IMR-90 (cell line): ENCODE measurements at regions not wholly inside any gene's neighbourhood (a gene's known extent, or its start where the extent isn't known, plus 50 kb on each side); places are given as distances from the start of the nearest gene placed in this dataset.

Experiments used
- ATAC-seq: fragments of 200-7000 bp; cut with Tn5 transposase; 2 replicates; pipeline ENCODE4 v1.9.1; 2020; ENCODE audit warnings: low read depth, mild to moderate bottlenecking, moderate library complexity
- BruUV-seq: library from RNA; stranded (reverse); fragments of 400-500 nt; replicated peaks from 2 replicates; lab custom pipeline; 2021; lab: Mats Ljungman, UMichigan
- CTCF ChIA-PET: fragments of 300-600 bp; formaldehyde crosslinking; extraction: SDS; loops from one replicate; lab custom pipeline; 2021; ENCODE audit warnings: antibody characterized with exemption; lab: Yijun Ruan, JAX
- POLR2A ChIA-PET: fragments of 300-600 bp; sonication (Branson Sonifier 250); formaldehyde crosslinking; loops from one replicate; lab custom pipeline; 2022; ENCODE audit warnings: antibody characterized with exemption; ENCODE audit not compliant: unreplicated experiment; lab: Charles Lee
- DNase-seq: peaks from one replicate; pipeline ENCODE4 v3.0.0; 2013
- H2AFZ ChIP-seq: replicated peaks from 2 replicates; pipeline ENCODE3; 2013; ENCODE audit warnings: low read length, mild to moderate bottlenecking; ENCODE audit not compliant: poor library complexity
- H2AK5ac ChIP-seq: 2 replicates; pipeline ENCODE4 v1.6.1; 2013; ENCODE audit warnings: low read depth, low read length, inconsistent platforms
- H2AK9ac ChIP-seq: replicated peaks from 2 replicates; pipeline ENCODE3; 2013; ENCODE audit warnings: mild to moderate bottlenecking, low read depth, low read length, moderate library complexity; ENCODE audit not compliant: poor library complexity
- H2BK120ac ChIP-seq: 2 replicates; pipeline ENCODE4 v1.6.1; 2013; ENCODE audit warnings: low read depth, low read length, inconsistent platforms
- H2BK15ac ChIP-seq: 3 replicates; pipeline ENCODE4 v1.6.1; 2013; ENCODE audit warnings: low read depth, low read length, inconsistent platforms
- H2BK20ac ChIP-seq: 2 replicates; pipeline ENCODE4 v1.6.1; 2013; ENCODE audit warnings: low read depth, mild to moderate bottlenecking, inconsistent platforms, low read length, moderate library complexity
- H2BK5ac ChIP-seq: 2 replicates; pipeline ENCODE4 v1.6.1; 2013; ENCODE audit warnings: mild to moderate bottlenecking, low read depth, low read length, inconsistent platforms; ENCODE audit not compliant: poor library complexity, severe bottlenecking
- H3K14ac ChIP-seq: replicated peaks from 2 replicates; pipeline ENCODE4 v1.6.1; 2013; ENCODE audit warnings: low read depth, low read length, inconsistent platforms
- H3K18ac ChIP-seq: 2 replicates; pipeline ENCODE4 v1.6.1; 2013; ENCODE audit warnings: low read depth, low read length, control low read depth
- H3K23ac ChIP-seq: 2 replicates; pipeline ENCODE4 v1.6.1; 2013; ENCODE audit warnings: low read depth, low read length, inconsistent platforms
- H3K27ac ChIP-seq: 2 replicates; pipeline ENCODE4 v1.5.1; 2013; ENCODE audit warnings: mild to moderate bottlenecking, control low read depth, low read length; ENCODE audit not compliant: insufficient read depth
- H3K27me3 ChIP-seq: 2 replicates; pipeline ENCODE4 v1.6.1; 2013; ENCODE audit warnings: low read length; ENCODE audit not compliant: control insufficient read depth, insufficient read depth
- H3K36me3 ChIP-seq: 2 replicates; pipeline ENCODE4 v1.6.1; 2013; ENCODE audit warnings: low read length, mixed read lengths; ENCODE audit not compliant: control insufficient read depth, insufficient read depth
- H3K4ac ChIP-seq: 2 replicates; pipeline ENCODE4 v1.6.1; 2013; ENCODE audit warnings: low read depth, low read length, inconsistent platforms
- H3K4me1 ChIP-seq: 2 replicates; pipeline ENCODE4 v1.6.1; 2013; ENCODE audit warnings: low read length, mixed read lengths; ENCODE audit not compliant: control insufficient read depth, insufficient read depth
- H3K4me2 ChIP-seq: 2 replicates; pipeline ENCODE4 v1.6.1; 2013; ENCODE audit warnings: low read depth, mild to moderate bottlenecking, control low read depth, low read length, moderate library complexity
- H3K4me3 ChIP-seq: 2 replicates; pipeline ENCODE4 v1.5.1; 2013; ENCODE audit warnings: low read depth, mild to moderate bottlenecking, control low read depth, low read length, moderate library complexity; ENCODE audit not compliant: insufficient read depth
- H3K56ac ChIP-seq: 2 replicates; pipeline ENCODE4 v1.6.1; 2013; ENCODE audit warnings: low read length, inconsistent platforms; ENCODE audit not compliant: insufficient read depth; ENCODE audit errors: extremely low read depth
- H3K79me1 ChIP-seq, 2 experiments: 2 replicates each; pipeline ENCODE4 v1.6.1; 2013; ENCODE audit warnings: low read length in 2 of 2, inconsistent platforms in 1 of 2, low read depth in 1 of 2
- H3K9ac ChIP-seq: 2 replicates; pipeline ENCODE4 v1.6.1; 2013; ENCODE audit warnings: low read depth, low read length, control low read depth
- H3K9me1 ChIP-seq: 2 replicates; pipeline ENCODE4 v1.6.1; 2013; ENCODE audit warnings: low read length, inconsistent platforms; ENCODE audit not compliant: insufficient read depth
- H3K9me3 ChIP-seq: 2 replicates; pipeline ENCODE4 v1.6.1; 2013; ENCODE audit warnings: low read length; ENCODE audit not compliant: control insufficient read depth, insufficient read depth
- H4K20me1 ChIP-seq: 2 replicates; pipeline ENCODE4 v1.6.1; 2013; ENCODE audit warnings: low read length, inconsistent platforms; ENCODE audit not compliant: insufficient read depth
- H4K5ac ChIP-seq: 2 replicates; pipeline ENCODE4 v1.6.1; 2013; ENCODE audit warnings: mild to moderate bottlenecking, low read depth, low read length, control low read depth
- H4K8ac ChIP-seq, 2 experiments: 2 replicates each; pipeline ENCODE4 v1.6.1; 2013; ENCODE audit warnings: low read depth in 2 of 2, low read length in 2 of 2, control low read depth in 1 of 2, inconsistent platforms in 1 of 2
- H4K91ac ChIP-seq: 2 replicates; pipeline ENCODE4 v1.6.1; 2013; ENCODE audit warnings: low read depth, low read length, inconsistent platforms; ENCODE audit not compliant: insufficient read depth
- CHD1 ChIP-seq: IDR thresholded peaks from 2 replicates; pipeline ENCODE4 v1.6.1; 2012; ENCODE audit warnings: low read depth, low read length, improper control_type of control experiment
- MAFK ChIP-seq: IDR thresholded peaks from 2 replicates; pipeline ENCODE4 v1.6.1; 2012; ENCODE audit warnings: low read depth, low read length, improper control_type of control experiment
- POLR2A ChIP-seq: IDR thresholded peaks from 2 replicates; pipeline ENCODE4 v1.6.1; 2012; ENCODE audit warnings: mild to moderate bottlenecking, low read depth, low read length
- RAD21 ChIP-seq: IDR thresholded peaks from 2 replicates; pipeline ENCODE4 v1.6.1; 2012; ENCODE audit warnings: low read length, improper control_type of control experiment
- WGBS, 2 experiments: methylation state at CpG; one replicate each; pipeline versions ENCODE4 v1.1.5 to v1.1.7; 2013; ENCODE audit warnings: missing lambda C conversion rate in 2 of 2; ENCODE audit not compliant: insufficient read length in 1 of 2; ENCODE audit errors: extremely low coverage in 2 of 2; 5-methylcytosine and 5-hydroxymethylcytosine counted together
- dilution Hi-C: fragments of 300-500 bp; cut with HindIII; formaldehyde crosslinking; loops from one replicate; pipeline ENCODE4 v1.14.3; 2018; ENCODE audit warnings: low sequenced_read_pairs; ENCODE audit not compliant: unreplicated experiment
- in situ Hi-C: fragments of 300-500 bp; cut with MboI; formaldehyde crosslinking; loops from 3 replicates; pipeline ENCODE4 v1.14.3; 2019; ENCODE audit warnings: low sequenced_read_pairs, inconsistent platforms, mixed read lengths
- intact Hi-C: fragments of 100-400 bp; cut with micrococcal nuclease; formaldehyde crosslinking; loops from 2 replicates; pipeline ENCODE4 v1.10.0; 2022

DNA sequence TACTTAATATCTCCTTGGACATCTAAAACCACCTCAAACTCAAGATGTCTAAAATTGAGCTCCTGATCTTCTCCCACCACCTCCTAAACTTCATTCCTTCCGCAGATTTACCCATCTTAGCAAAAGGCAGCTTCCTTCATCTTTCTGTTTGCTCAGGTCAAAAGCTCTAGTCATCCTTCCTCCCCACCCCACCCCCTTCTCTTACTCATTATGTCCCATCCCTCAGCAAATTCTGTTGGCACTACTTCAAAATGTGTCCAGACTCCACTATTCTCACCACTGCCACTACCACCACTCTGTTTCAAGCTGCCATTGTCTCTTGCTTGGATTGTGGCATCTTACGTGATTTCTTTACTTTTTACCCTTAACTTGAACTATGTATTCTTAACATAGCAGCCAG lies 59.2 kb upstream of the ZDHHC17 start:
- Histone ChIP-seq H3K4ac (peak overlapping the region; percentile 52), H3K79me1 (no peaks in the 10 kb centered on the region; a peak in 1 of 4 replicates), H2AK5ac (peak overlapping the region; percentile 80), H4K91ac (no peak overlapping the region; the same call in none of the 2 replicates), H4K8ac (peak overlapping the region; percentile 50 to 54; a peak in 2 of 4 replicates), H3K9me3 (no peaks in the 10 kb centered on the region), H4K5ac (peak overlapping the region; percentile 46; the same call in 1 of the 2 replicates), H3K4me2 (no peak overlapping the region), H2BK5ac (peak overlapping the region; percentile 79), H3K56ac (no peak overlapping the region), H3K4me1 (peaks cover 28% of the 10 kb centered on the region), H2AFZ (no peak overlapping the region), H2BK15ac (peak overlapping the region; percentile 89; the same call in 2 of the 3 replicates), H3K27me3 (no peaks in the 10 kb centered on the region), H3K27ac (no peak overlapping the region), H2BK120ac (peak overlapping the region; percentile 91), H3K14ac (peak overlapping the region; percentile 55), H3K18ac (peak overlapping the region; percentile 89; the same call in 1 of the 2 replicates), H4K20me1 (no peaks in the 10 kb centered on the region), H3K4me3 (no peak overlapping the region), H3K23ac (peak overlapping the region; percentile 55; the same call in 1 of the 2 replicates), H2BK20ac (peak overlapping the region; percentile 88), H2AK9ac (no peak overlapping the region), H3K9me1 (peaks cover 23% of the 10 kb centered on the region), H3K9ac (no peak overlapping the region), H3K36me3 (no peaks in the 10 kb centered on the region)
- in situ Hi-C loops (no loop called here), intact Hi-C loops (no loop called here), dilution Hi-C loops (no loop called here)
- 58% methylated on average over 2 of the region's 2 CpGs; no CpG with 5 or more reads in 1 of the 2 experiments for WGBS, 2 experiments
- ATAC-seq (no peak), DNase-seq (no peak)
- TF ChIP-seq POLR2A (no peak), MAFK (peak; percentile 13; the same call in 1 of the 2 replicates), CHD1 (no peak), RAD21 (no peak)
- CTCF ChIA-PET = no interaction called here
- BruUV-seq = no TSS peak
- POLR2A ChIA-PET = no interaction called here
